HEK293 (cell line): ENCODE measurements at regions not wholly inside any gene's neighbourhood (a gene's known extent, or its start where the extent isn't known, plus 50 kb on each side); places are given as distances from the start of the nearest gene placed in this dataset.

Source experiments
- CTCF ChIA-PET: fragments of 350-600 bp; formaldehyde crosslinking; extraction: SDS; loops from one replicate; lab custom pipeline; 2021; ENCODE audit warnings: antibody characterized with exemption; lab: Yijun Ruan, JAX
- POLR2A ChIA-PET: fragments of 300-600 bp; formaldehyde crosslinking; extraction: SDS; loops from one replicate; lab custom pipeline; 2020; ENCODE audit warnings: antibody characterized with exemption, inconsistent platforms; lab: Yijun Ruan, JAX
- H3K27ac ChIP-seq: fragments of 200-500 bp; sonication (Bioruptor generic); 2 replicates; pipeline ENCODE4 v1.5.1; 2014; ENCODE audit warnings: low read depth, low read length, control low read depth, inconsistent platforms; ENCODE audit errors: extremely low read depth
- H3K36me3 ChIP-seq, 2 experiments: fragments of 200-500 bp in 1 of 2; sonication (Bioruptor generic) in 1 of 2; 1 replicate in 1 of 2; 2 replicates in 1 of 2; pipeline ENCODE4 v1.5.1; 2014 to 2017; ENCODE audit warnings: inconsistent platforms in 2 of 2, low read length in 2 of 2; ENCODE audit not compliant: control insufficient read depth in 2 of 2, insufficient read depth in 1 of 2
- H3K4me1 ChIP-seq: fragments of 200-500 bp; sonication (Bioruptor generic); 2 replicates; pipeline ENCODE4 v1.5.1; 2014; ENCODE audit warnings: mild to moderate bottlenecking, low read length, inconsistent platforms; ENCODE audit not compliant: control insufficient read depth, insufficient read depth
- H3K4me3 ChIP-seq: 2 replicates; pipeline ENCODE4 v1.5.1; 2011; ENCODE audit warnings: low read depth, mild to moderate bottlenecking, control low read depth, low read length, moderate library complexity
- H3K9me3 ChIP-seq: fragments of 200-500 bp; sonication (Bioruptor generic); 2 replicates; pipeline ENCODE4 v1.5.1; 2014; ENCODE audit warnings: low read depth, low read length, inconsistent platforms; ENCODE audit not compliant: control insufficient read depth, insufficient read depth
- KLF9 ChIP-seq: fragments of 450-650 bp; formaldehyde crosslinking; IDR thresholded peaks from 2 replicates; pipeline ENCODE4 v1.5.1; 2016; ENCODE audit warnings: missing biosample characterization, missing genetic modification characterization, low read depth
- SP2 ChIP-seq: fragments of 450-650 bp; formaldehyde crosslinking; IDR thresholded peaks from 2 replicates; pipeline ENCODE4 v1.5.1; 2016; ENCODE audit warnings: missing biosample characterization, missing genetic modification characterization
- ZBTB17 ChIP-seq: fragments of 450-650 bp; formaldehyde crosslinking; IDR thresholded peaks from 2 replicates; pipeline ENCODE4 v1.5.1; 2016; ENCODE audit warnings: missing biosample characterization, missing genetic modification characterization
- ZBTB7A ChIP-seq: fragments of 450-650 bp; formaldehyde crosslinking; IDR thresholded peaks from 2 replicates; pipeline ENCODE4 v1.5.1; 2016; ENCODE audit warnings: low read depth, missing biosample characterization, missing genetic modification characterization
- ZNF132 ChIP-seq: fragments of 450-650 bp; formaldehyde crosslinking; IDR thresholded peaks from 2 replicates; pipeline ENCODE4 v1.5.1; 2017; ENCODE audit warnings: missing biosample characterization, missing genetic modification characterization, borderline replicate concordance
- ZNF473 ChIP-seq: fragments of 450-650 bp; formaldehyde crosslinking; IDR thresholded peaks from 2 replicates; pipeline ENCODE4 v1.5.1; 2017; ENCODE audit warnings: missing biosample characterization, missing genetic modification characterization
- ZNF530 ChIP-seq: fragments of 450-650 bp; formaldehyde crosslinking; IDR thresholded peaks from 2 replicates; pipeline ENCODE4 v1.5.1; 2016; ENCODE audit warnings: low read depth, missing biosample characterization, missing genetic modification characterization
- ZNF677 ChIP-seq: fragments of 450-650 bp; IDR thresholded peaks from 2 replicates; pipeline ENCODE4 v1.5.0; 2018; ENCODE audit warnings: missing biosample characterization, mild to moderate bottlenecking, missing genetic modification characterization, moderate library complexity
- TF ChIP-seq, protein P1 (sequence below): fragments of 450-650 bp; formaldehyde crosslinking; IDR thresholded peaks from 2 replicates; pipeline ENCODE4 v1.5.1; 2016; ENCODE audit warnings: missing biosample characterization, missing genetic modification characterization
- TF ChIP-seq, protein P2 (sequence below): fragments of 450-650 bp; formaldehyde crosslinking; IDR thresholded peaks from 2 replicates; pipeline ENCODE4 v1.5.1; 2016; ENCODE audit warnings: missing biosample characterization, missing genetic modification characterization
- TF ChIP-seq, protein P3 (sequence below): fragments of 450-650 bp; formaldehyde crosslinking; IDR thresholded peaks from 2 replicates; pipeline ENCODE4 v1.5.1; 2016; ENCODE audit warnings: missing biosample characterization, missing genetic modification characterization

DNA sequence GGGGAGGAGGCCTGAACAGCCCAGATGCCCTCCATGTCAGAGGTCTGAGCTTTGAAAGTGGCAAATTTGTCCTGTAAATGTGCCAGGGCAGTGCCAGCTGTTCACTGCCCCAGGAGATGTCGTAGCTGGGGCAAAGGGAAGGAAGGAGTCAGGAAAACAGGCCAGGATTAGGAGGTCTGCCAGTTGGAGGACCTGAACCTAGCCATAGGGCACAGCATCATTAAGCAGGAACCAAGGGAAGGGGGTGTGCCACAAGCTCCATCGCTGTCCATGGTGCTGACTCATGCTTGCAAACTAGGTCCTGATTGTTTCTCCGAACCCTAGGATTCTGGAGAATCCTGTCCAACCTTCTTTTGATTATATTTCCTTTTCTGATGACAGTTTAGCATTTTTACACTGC is 124.2 kb downstream of the TMEM132E start:
- H3K36me3 ChIP-seq = no peaks in the 10 kb centered on the region
- TF ChIP-seq KLF9 (tag by site-specific recombination) (peak; percentile 80), ZNF473 (no peak), ZNF132 (tag by site-specific recombination) (no peak)
- TF ChIP-seq, protein P1, sequence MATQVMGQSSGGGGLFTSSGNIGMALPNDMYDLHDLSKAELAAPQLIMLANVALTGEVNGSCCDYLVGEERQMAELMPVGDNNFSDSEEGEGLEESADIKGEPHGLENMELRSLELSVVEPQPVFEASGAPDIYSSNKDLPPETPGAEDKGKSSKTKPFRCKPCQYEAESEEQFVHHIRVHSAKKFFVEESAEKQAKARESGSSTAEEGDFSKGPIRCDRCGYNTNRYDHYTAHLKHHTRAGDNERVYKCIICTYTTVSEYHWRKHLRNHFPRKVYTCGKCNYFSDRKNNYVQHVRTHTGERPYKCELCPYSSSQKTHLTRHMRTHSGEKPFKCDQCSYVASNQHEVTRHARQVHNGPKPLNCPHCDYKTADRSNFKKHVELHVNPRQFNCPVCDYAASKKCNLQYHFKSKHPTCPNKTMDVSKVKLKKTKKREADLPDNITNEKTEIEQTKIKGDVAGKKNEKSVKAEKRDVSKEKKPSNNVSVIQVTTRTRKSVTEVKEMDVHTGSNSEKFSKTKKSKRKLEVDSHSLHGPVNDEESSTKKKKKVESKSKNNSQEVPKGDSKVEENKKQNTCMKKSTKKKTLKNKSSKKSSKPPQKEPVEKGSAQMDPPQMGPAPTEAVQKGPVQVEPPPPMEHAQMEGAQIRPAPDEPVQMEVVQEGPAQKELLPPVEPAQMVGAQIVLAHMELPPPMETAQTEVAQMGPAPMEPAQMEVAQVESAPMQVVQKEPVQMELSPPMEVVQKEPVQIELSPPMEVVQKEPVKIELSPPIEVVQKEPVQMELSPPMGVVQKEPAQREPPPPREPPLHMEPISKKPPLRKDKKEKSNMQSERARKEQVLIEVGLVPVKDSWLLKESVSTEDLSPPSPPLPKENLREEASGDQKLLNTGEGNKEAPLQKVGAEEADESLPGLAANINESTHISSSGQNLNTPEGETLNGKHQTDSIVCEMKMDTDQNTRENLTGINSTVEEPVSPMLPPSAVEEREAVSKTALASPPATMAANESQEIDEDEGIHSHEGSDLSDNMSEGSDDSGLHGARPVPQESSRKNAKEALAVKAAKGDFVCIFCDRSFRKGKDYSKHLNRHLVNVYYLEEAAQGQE = peak; percentile 97
- H3K4me1 ChIP-seq = no peaks in the 10 kb centered on the region
- ChIA-PET CTCF (no interaction called here), POLR2A (no interaction called here)
- H3K27ac ChIP-seq = no peak overlapping the region
- H3K4me3 ChIP-seq = no peak overlapping the region
- H3K9me3 ChIP-seq = no peaks in the 10 kb centered on the region

DNA sequence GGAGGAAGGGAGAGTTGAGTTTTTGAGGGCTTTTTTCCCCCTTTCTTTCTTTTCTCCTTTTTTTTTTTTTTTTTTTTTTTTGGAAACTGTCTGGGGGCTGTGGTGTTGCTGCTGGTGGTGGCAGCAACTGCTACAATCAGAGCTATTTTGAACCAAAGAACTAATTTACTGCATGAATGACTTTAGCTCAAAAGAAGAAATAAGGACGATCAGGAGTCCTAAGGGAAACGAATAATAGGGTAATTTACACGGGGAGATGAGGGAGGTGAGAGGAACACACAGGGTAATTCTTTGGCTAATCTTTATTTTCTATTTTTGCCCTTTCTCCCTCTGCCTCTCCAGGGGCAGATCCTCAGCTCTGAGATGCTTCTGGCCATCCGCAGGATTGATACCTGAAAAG is 119.8 kb downstream of the TMEM132E start:
- Histone ChIP-seq H3K36me3 (no peaks in the 10 kb centered on the region), H3K4me3 (no peak overlapping the region), H3K9me3 (no peaks in the 10 kb centered on the region), H3K27ac (no peak overlapping the region), H3K4me1 (no peaks in the 10 kb centered on the region)
- TF ChIP-seq ZBTB17 (tag by site-specific recombination) (no peak), ZNF677 (no peak), ZNF530 (tag by site-specific recombination) (no peak)
- TF ChIP-seq, protein P2, sequence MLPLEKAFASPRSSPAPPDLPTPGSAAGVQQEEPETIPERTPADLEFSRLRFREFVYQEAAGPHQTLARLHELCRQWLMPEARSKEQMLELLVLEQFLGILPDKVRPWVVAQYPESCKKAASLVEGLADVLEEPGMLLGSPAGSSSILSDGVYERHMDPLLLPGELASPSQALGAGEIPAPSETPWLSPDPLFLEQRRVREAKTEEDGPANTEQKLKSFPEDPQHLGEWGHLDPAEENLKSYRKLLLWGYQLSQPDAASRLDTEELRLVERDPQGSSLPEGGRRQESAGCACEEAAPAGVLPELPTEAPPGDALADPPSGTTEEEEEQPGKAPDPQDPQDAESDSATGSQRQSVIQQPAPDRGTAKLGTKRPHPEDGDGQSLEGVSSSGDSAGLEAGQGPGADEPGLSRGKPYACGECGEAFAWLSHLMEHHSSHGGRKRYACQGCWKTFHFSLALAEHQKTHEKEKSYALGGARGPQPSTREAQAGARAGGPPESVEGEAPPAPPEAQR (tag by site-specific recombination) = no peak
- TF ChIP-seq, protein P3, sequence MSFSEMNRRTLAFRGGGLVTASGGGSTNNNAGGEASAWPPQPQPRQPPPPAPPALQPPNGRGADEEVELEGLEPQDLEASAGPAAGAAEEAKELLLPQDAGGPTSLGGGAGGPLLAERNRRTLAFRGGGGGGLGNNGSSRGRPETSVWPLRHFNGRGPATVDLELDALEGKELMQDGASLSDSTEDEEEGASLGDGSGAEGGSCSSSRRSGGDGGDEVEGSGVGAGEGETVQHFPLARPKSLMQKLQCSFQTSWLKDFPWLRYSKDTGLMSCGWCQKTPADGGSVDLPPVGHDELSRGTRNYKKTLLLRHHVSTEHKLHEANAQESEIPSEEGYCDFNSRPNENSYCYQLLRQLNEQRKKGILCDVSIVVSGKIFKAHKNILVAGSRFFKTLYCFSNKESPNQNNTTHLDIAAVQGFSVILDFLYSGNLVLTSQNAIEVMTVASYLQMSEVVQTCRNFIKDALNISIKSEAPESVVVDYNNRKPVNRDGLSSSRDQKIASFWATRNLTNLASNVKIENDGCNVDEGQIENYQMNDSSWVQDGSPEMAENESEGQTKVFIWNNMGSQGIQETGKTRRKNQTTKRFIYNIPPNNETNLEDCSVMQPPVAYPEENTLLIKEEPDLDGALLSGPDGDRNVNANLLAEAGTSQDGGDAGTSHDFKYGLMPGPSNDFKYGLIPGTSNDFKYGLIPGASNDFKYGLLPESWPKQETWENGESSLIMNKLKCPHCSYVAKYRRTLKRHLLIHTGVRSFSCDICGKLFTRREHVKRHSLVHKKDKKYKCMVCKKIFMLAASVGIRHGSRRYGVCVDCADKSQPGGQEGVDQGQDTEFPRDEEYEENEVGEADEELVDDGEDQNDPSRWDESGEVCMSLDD (tag by site-specific recombination) = no peak
- CTCF ChIA-PET = interaction anchor here (0.6 to 1.5 kb wide), 3 partner anchors 20 to 281 kb away, joined by 3 to 4 read pairs (median 3); no protein-coding TSS in a partner anchor
- POLR2A ChIA-PET = no interaction called here

DNA sequence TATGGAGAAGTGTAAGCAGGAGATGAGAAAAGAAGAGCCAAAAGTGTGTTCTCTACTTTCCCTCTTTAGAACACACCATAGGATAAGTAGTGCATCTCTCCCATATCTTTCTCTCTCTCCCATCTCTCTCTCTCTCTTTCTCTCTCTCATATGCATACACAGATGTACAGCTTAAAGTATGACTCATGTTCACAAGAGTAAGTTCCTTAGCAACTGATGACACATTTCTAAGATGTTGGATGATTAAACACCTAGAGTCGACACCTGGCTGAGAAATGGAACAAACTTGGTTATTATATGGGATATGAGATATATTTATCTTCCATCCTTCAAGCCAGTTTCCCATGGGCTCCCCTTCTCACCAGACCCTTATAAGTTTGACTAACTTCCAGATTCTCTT is 113.5 kb downstream of the TMEM132E start:
- H3K36me3 ChIP-seq = no peaks in the 10 kb centered on the region
- ChIA-PET POLR2A (no interaction called here), CTCF (interaction anchor here (0.6 kb wide), 1 partner anchor 11 kb away, joined by 3 read pairs; no protein-coding TSS in a partner anchor)

More for the DNA sequence above, 113.5 kb downstream of the TMEM132E start:
- H3K4me1 ChIP-seq = no peaks in the 10 kb centered on the region
- no peaks in the 10 kb centered on the region; the same call in 1 of the 2 replicates for H3K9me3 ChIP-seq
- TF ChIP-seq SP2 (tag by site-specific recombination) = no peak
- no peak for TF ChIP-seq ZBTB7A
- no peak overlapping the region for H3K27ac ChIP-seq
- no peak overlapping the region for H3K4me3 ChIP-seq
